HG02870 (cell line): ENCODE measurements at regions not wholly inside any gene's neighbourhood (a gene's known extent, or its start where the extent isn't known, plus 50 kb on each side); places are given as distances from the start of the nearest gene placed in this dataset.
"Not testable (repeated sequence)": the region's sequence is repeated elsewhere in the genome, so short reads cannot be mapped to it uniquely, and the experiment has no call there.

Source experiments
- ATAC-seq: cut with Tn5 transposase; IDR thresholded peaks from one replicate; pipeline ENCODE4 v1.9.1; 2021; ENCODE audit warnings: mild to moderate bottlenecking, moderate library complexity; ENCODE audit not compliant: unreplicated experiment

DNA sequence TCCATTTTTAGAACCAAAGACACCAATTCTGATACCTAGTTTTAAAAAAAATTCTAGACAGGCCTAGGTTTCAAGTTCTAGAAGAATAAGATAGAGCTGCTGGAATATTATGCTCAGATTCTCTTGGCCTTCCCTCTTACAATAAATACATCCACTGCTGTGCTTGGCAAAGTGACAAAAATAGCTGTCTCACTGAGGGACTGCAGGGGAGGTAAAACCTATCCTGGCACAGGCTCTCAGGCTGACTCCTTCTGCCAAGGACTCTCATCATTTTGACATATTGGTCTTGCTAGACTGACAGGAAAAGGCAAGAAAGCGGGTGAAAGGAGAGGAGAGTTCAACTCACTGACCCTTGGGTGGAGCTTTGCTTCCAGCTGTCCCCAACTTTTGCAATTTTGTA is 197.0 kb upstream of the LHX8 start:
- ATAC-seq, result no peak

DNA sequence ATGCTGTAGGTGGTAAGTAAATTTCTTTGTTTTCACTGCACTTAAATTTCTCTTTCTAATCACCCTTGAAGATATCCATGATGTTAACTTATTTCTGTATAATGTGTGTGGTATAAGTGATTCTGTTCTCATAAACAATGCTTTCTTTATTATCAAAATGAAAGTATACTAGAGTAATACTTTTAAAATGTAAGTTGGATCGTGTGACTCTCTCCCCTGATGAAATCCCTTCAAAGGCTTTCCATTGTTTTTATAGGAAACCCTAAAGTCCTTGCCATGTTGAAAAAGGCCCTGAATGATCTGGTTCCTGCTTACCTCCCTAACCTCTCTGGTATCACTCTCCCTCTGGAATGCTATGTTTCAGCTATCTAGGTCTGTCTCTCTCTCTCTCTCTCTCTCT is 191.1 kb upstream of the LHX8 start:
- ATAC-seq, result no peak

DNA sequence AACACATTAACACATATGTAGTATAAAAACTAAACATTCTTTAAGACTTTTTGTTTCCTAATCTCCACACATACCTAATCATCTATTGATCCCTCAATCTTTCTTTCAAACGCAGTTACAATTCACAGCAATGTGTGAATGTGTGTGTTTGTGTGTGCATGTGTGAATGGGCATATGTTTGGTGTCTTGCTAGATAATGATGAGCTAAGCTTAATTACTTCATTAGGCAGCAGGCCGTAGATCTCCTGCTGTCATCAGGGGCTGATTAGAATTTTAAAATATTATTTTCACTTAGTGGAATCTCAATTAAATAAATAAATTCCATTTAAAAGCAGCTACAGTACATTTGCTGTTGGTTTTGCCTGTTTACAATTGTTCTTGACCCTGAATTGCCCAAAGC is 187.8 kb upstream of the LHX8 start:
- no peak for ATAC-seq

DNA sequence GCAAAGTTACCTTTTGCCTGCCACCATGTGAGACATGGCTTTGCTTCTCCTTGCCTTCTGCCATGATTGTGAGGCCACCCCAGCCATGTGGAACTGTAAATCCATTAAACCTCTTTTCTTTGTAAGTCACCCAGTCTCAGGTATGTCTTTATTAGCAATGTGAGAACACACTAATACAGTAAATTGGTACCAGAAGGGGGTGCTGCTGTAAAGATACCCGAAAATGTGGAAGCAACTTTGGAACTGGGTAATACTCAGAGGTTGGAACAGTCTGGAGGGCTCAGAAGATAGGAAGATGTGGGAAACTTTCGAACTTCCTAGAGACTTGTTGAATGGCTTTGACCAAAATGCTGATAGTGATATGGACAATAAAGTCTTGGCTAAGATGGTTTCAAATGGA is 184.8 kb upstream of the LHX8 start:
- ATAC-seq, result not testable (repeated sequence)

DNA sequence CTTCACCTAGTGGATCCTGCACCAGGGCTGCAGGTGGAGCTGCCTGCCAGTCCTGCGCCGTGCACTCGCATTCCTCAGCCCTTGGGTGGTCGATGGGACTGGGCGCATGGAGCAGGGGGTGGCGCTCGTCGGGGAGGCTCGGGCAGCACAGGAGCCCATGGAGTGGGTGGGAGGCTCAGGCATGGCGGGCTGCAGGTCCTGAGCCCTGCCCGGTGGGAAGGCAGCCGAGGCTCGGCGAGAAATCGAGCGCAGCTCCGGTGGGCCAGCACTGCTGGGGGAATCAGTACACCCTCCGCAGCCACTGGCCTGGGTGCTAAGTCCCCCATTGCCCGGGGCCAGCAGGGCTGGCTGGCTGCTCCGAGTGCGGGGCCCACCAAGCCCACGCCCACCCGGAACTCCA is 182.2 kb upstream of the LHX8 start:
- ATAC-seq, result not testable (repeated sequence)

- ATAC-seq, result no peak
Measured at GRCh38 chr1:74952786-74953185, 181.4 kb upstream of the LHX8 start.

DNA sequence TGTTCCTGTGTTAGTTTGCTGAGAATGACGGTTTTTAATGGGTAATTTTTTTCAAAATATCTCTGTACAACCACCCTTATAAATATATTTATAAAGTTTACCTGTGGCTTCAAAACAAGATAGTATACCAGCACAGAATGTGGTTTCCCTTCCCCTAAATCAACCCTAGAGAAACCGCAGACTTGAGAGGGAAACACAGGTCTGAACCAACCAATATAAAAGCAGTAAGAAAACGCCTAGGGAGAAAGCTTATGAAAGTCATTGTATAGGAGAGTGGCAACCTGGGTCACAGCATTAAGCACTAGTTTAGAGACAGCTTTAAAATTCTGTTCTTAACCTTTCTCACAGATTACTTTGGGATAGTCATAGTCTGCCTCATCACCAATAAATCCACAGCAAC is 180.6 kb upstream of the LHX8 start:
- ATAC-seq, result no peak

- ATAC-seq, result no peak
Measured at GRCh38 chr1:74963120-74963519, 171.1 kb upstream of the LHX8 start.

DNA sequence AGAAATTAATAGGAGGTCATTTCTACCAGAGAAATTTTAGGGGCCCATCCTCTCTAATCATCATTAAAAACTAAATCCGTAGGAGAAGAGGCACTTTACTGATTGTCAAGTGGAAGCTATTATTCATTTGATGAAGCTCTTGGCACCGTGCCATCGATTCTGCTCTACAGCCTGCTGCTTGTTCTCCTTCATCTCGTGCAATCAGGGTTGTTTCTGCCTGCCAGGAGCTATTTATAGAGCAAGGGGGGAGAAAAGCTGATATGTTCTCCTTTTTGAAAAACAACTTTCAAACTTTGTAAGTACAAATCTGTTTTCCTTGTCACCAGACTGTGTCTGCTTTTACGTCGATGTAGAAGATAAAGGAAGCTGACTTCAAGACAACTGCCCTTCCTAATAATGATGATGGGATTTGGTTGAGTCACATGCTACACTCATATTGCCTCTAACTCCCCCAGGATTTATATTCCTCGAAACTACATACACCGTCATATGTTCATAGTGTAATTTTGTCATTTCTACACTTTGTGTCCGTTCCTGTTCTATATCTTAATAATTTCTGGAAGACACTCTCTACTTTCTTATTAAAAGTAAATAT is 169.6 kb upstream of the LHX8 start:
- ATAC-seq, result no peak

GRCh38 chr1:74969566-74970135 is 164.5 kb upstream of the LHX8 start:
- no peak for ATAC-seq

DNA sequence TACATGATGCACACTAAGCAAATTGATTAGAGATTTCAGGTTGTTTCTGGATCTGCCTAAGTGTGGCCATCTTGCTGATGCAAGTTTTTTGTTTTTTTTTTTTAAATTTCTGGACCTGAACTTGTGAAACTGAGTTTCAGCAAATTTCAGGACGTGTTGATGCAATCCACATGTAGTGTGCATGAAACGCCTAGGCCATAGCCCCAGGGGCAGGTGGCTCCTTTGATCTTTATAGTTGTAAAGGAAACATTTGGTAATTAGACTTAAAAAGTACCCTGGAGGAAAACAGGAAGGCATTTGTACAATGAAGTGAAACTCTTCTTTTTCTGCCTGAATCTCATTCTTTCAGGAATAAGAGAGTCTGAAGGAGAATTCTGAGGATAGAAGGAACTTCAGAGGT is 162.2 kb upstream of the LHX8 start:
- no peak for ATAC-seq

DNA sequence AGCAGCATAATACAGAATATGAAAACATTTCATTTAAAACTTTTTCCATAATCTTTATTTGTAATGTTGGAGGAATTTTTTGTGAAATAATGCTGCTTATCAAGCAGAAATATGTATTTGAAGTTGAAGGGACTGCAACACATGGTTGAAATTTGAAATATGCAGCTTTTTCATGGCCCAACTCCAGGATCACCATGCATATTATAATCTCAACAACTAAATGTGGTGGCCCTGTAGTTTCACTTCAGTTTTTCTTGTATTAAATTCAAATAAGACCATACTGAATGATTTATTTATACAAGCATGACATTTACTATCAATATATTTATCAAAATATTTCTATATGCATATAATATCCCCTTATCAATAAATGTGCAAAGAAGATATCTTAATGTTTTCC is 157.7 kb upstream of the LHX8 start:
- no peak for ATAC-seq

DNA sequence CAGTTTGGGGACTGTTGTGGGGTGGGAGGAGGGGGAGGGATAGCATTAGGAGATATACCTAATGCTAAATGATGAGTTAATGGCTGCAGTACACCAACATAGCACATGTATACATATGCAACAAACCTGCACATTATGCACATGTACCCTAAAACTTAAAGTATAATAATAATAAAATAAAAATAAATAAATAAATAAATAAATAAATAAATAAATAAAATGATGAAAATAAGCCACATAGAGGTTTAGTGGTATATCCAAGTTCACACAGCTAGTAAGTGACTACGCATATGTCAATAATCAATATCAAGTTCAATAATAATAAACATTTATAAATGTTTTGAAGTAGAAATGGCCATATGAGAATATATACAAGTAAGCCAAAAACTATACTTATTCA is 141.7 kb upstream of the LHX8 start:
- ATAC-seq, result not testable (repeated sequence)

DNA sequence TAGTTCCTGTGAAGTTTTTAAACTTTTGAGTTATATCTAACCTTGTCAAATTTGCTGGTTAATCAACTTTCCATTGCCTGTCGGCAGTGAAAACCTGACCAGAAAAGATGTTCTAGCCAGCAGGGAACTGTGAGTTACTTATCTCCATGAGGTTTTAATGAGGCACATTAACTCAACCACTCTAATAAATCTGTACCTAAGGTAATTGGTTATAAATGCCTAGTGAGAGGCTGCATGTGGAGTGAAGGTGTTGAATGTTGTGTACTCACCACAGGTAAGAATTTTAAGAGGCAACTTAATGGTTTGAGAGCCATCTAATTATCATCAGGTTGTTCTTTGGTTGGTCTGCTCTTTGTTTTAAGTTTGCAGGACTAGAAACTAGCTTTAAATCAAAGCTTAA is 138.4 kb upstream of the LHX8 start:
- ATAC-seq, result no peak

- no peak for ATAC-seq
Measured at GRCh38 chr1:75010547-75010946, 123.6 kb upstream of the LHX8 start.

- ATAC-seq, result no peak
Measured at GRCh38 chr1:75014250-75014649, 119.9 kb upstream of the LHX8 start.

GRCh38 chr1:75023005-75023404 is 111.2 kb upstream of the LHX8 start:
- no peak for ATAC-seq

DNA sequence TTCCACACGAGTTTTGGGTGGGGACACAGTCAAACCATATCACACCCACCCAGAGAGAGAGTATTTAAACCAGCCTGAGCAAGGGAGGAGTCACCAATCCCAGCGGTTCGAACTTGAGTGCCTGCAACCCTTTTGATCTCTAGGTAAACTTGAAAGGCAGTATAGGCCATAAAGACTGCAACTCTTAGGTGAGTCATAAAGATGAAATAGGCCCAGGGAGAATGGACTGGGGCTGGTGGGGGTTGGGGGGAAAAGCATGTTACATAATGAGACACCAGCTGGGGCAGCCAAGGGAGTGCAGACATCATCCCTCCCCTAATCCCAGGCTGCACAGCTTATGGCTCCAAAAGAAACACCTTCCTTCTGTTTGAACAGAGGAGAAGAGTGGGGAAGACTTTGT is 99.8 kb upstream of the LHX8 start:
- no peak for ATAC-seq

DNA sequence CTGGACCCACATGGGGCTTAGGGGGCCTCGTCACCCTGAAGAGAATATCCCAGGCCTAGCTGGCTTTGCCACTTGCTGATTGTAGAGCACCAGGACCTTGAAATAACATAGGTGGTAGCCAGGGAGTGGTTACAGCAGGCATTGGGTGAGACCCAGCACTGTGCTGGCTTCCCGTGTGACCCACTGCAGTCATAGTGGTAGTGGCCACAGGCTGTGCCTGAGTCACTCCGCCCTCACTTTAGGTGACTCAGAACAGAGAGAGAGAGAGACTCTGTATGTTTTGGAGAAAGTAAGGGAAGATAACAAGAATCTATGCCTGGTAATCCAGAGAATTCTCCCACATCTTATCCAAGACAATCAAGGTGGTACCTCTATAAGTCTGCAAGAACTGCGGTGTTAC is 98.7 kb upstream of the LHX8 start:
- no peak for ATAC-seq

DNA sequence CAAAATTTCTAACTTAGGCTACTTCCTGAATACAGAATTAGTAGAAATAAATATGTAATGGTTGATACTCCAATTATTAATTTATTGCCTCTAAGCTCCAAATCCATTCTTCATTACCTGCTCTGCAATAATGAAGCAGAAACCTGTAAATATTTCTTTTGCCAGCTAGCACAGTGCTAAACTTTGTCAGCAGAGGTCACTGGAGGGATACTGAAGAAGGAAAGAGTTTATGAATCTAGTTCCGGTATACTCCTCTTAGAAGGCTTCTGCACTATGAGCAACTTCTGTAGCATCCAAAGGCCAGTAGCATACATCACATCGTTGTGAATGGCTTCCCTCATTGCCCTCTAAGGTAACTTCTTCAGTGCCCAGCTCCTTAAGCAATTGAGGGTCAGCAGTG is 81.0 kb upstream of the LHX8 start:
- ATAC-seq, result no peak

DNA sequence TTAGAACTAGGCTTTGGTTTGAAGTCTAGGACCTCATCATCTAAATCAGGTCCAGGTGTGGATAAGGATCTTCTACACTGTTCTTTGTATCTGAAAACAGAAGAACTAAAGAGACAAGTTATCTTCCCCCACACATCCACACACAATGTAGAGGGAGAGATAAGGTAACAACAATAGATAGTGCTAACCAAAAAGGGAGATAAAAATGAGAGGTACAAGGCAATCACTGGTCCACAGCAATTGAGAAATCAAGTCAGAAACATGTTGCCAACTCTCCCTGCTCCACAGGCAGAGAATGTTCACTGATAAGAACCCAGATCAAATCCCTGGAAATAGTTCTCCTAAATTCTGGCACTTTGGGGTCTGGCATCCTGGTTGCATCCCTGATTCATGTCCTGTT is 75.8 kb upstream of the LHX8 start:
- ATAC-seq, result no peak

- ATAC-seq, result no peak
Measured at GRCh38 chr1:75062111-75062510, 72.1 kb upstream of the LHX8 start.

- no peak for ATAC-seq
Measured at GRCh38 chr1:75067975-75068374, 66.2 kb upstream of the LHX8 start.
